ACC112 (cell line): ENCODE measurements at regions not wholly inside any gene's neighbourhood (a gene's known extent, or its start where the extent isn't known, plus 50 kb on each side); places are given as distances from the start of the nearest gene placed in this dataset.

Source experiments
- H2AFZ ChIP-seq: fragments of 200-600 bp; sonication (generic); one replicate; pipeline ENCODE4 v1.6.0; 2017; ENCODE audit warnings: antibody characterized with exemption, low read length; ENCODE audit not compliant: unreplicated experiment
- H3K27ac ChIP-seq: fragments of 200-600 bp; sonication (generic); 2 replicates; pipeline ENCODE4 v1.5.1; 2014; ENCODE audit warnings: low read depth, mild to moderate bottlenecking, antibody characterized with exemption, low read length, moderate library complexity
- H3K27me3 ChIP-seq: fragments of 200-600 bp; sonication (generic); 2 replicates; pipeline ENCODE4 v1.6.1; 2014; ENCODE audit warnings: mild to moderate bottlenecking, antibody characterized with exemption, low read length, moderate library complexity, mixed read lengths; ENCODE audit not compliant: insufficient read depth
- H3K36me3 ChIP-seq: fragments of 200-600 bp; sonication (generic); 2 replicates; pipeline ENCODE4 v1.6.1; 2016; ENCODE audit warnings: mild to moderate bottlenecking, antibody characterized with exemption, low read length, moderate library complexity, mixed read lengths; ENCODE audit not compliant: insufficient read depth
- H3K4me1 ChIP-seq: fragments of 200-600 bp; sonication (generic); one replicate; pipeline ENCODE4 v1.6.1; 2016; ENCODE audit warnings: low read length, mixed read lengths; ENCODE audit not compliant: insufficient read depth, unreplicated experiment, control insufficient read depth
- H3K4me3 ChIP-seq: fragments of 200-600 bp; sonication (generic); 2 replicates; pipeline ENCODE4 v1.5.1; 2014; ENCODE audit warnings: mild to moderate bottlenecking, low read depth, low read length
- H3K79me2 ChIP-seq: fragments of 200-600 bp; sonication (generic); one replicate; pipeline ENCODE4 v1.6.0; 2016; ENCODE audit warnings: low read length; ENCODE audit not compliant: control insufficient read depth, unreplicated experiment, insufficient read depth

DNA sequence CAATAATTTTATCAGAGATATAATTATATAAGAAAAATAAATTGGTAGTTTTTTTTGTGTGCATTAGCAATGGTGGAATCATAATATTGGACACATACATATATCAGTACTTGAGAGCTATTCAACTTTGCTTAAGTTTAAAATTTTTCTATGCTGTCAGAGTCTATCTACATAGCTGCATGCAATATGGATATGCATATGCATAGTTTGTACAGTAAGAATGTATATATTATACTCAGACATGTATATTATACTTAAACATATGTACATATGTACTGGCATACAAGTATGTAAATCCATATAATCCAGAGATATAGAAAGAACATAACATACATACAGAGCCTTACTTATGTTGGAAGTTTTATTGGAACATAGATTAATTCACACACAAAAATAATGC is 1043.2 kb downstream of the EFNB2 start:
- Histone ChIP-seq H3K27me3 (no peaks in the 10 kb centered on the region), H3K79me2 (no peaks in the 10 kb centered on the region), H3K4me1 (no peaks in the 10 kb centered on the region), H3K27ac (no peak overlapping the region), H3K36me3 (no peaks in the 10 kb centered on the region), H3K4me3 (no peak overlapping the region), H2AFZ (no peak overlapping the region)

DNA sequence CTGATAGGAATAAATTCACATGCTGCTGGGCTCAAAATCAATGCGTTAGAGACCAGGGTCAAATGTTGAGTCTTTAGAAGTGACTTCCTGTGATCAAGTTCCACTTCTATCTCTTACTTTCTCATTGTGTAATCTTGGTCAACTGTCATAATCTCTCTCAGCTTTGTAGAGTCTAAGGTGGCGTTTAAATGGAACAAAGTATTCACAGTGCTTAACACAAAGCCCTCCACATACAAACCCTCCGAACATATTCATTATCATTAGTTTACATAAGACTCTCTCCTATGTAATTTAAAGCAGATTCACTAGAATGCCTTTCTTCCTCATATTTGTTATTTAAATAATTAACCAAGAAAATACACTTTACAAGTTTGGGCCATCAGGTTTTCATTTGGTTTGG is 1044.1 kb downstream of the EFNB2 start:
- Histone ChIP-seq H3K36me3 (no peaks in the 10 kb centered on the region), H3K4me1 (no peaks in the 10 kb centered on the region), H3K79me2 (no peaks in the 10 kb centered on the region), H3K27me3 (no peaks in the 10 kb centered on the region), H3K4me3 (no peak overlapping the region), H3K27ac (no peak overlapping the region), H2AFZ (no peak overlapping the region)

DNA sequence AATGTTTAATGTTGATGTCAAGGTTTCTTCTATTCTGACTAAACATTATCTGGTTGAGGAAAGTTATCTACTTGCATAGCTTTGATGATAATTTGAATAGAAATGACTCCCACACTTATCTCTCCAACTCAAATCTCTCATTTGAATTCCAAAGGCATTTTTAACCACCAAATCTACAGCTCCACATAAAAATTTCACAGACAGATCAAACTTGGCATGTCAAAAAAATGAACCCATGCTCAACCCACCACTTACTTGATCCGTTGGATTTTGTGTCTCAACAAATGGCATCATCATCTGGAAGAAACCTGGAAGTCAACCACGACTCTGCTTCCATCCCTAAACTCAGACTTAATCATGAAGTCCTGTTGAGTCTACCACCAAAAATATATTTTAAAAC is 1050.4 kb downstream of the EFNB2 start:
- Histone ChIP-seq H3K27ac (no peak overlapping the region), H3K4me1 (no peaks in the 10 kb centered on the region), H2AFZ (no peak overlapping the region), H3K79me2 (no peaks in the 10 kb centered on the region), H3K27me3 (no peaks in the 10 kb centered on the region), H3K4me3 (no peak overlapping the region), H3K36me3 (no peaks in the 10 kb centered on the region)

DNA sequence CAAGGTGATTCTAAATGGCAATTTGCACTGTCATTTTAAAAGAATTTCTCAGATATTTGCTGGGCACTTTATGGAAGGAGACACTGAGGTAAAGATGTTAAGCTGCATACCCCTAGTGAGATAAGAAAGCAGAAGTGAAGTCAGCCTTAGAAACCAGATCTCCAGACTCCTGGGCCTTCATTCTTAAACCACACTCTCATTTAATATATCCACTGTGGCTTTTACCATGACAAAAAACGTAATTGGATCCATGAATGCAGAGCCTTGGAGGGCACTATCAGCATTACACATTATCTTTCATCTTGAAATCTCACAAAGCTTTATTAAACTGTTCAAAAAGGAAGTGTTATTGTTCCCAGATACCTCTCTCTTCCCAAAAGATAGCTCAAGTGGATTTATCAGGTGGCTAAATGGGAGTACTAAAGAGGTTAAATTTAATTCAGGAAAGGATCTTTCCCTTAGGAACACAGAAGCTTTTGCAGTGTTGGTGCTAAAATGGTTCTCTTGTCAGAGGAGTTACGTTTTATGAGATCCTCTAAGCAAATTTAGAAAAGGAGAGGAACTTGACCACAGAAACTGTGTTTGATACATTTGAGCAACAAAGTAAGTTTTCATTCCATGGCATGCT is 1060.4 kb downstream of the EFNB2 start:
- Histone ChIP-seq H3K4me3 (no peak overlapping the region), H3K36me3 (no peaks in the 10 kb centered on the region), H3K4me1 (no peaks in the 10 kb centered on the region), H3K27ac (no peak overlapping the region), H3K27me3 (no peaks in the 10 kb centered on the region), H2AFZ (no peak overlapping the region), H3K79me2 (no peaks in the 10 kb centered on the region)

DNA sequence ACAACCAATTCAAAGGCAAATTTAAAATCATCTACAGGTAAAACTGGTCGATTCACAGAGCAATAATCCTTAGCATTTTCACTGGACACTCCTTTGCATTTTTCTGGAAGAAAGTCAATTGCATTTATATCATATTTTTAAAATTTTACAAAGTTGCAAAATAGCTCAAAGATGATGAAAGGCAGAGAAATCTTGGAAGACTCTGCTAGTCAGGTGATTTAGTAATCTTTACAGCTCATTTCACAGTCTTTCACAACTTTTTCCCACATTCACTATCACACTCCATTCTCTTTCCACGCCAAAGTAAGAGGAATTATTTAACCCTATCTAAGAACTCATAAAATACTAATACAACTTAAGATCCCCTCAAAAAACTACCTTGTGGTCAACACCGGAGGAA is 1063.8 kb downstream of the EFNB2 start:
- H3K4me1 ChIP-seq = no peaks in the 10 kb centered on the region

DNA sequence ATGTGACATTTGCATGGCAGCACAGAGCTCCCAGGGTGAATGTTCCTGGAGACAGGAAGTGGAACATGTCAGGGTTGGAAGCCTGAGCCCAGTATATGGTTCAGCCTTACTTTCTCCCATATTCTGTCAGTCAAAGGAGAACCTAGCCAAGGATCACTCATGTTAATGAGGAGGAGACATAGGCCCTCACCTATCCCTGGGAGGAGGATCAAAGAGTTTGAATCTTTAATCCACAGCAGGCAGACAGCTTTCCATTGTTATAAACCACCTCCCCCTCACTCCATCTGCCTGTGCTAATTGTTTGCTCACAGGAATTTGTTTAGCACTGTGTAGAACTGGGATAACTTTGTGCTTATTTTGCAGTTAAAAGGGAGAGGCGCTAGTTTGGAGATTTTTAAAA is 1069.1 kb downstream of the EFNB2 start:
- H3K27me3 ChIP-seq = no peaks in the 10 kb centered on the region
- no peak overlapping the region for H3K4me3 ChIP-seq
- H3K27ac ChIP-seq = no peak overlapping the region
- no peak overlapping the region for H2AFZ ChIP-seq
- H3K79me2 ChIP-seq = no peaks in the 10 kb centered on the region
- no peaks in the 10 kb centered on the region for H3K36me3 ChIP-seq
- no peaks in the 10 kb centered on the region for H3K4me1 ChIP-seq

More for the DNA sequence above, 1063.8 kb downstream of the EFNB2 start:
- no peak overlapping the region for H3K27ac ChIP-seq
- no peaks in the 10 kb centered on the region for H3K36me3 ChIP-seq
- H3K4me3 ChIP-seq = no peak overlapping the region
- H3K79me2 ChIP-seq = no peaks in the 10 kb centered on the region
- H3K27me3 ChIP-seq = no peaks in the 10 kb centered on the region
- no peak overlapping the region for H2AFZ ChIP-seq

DNA sequence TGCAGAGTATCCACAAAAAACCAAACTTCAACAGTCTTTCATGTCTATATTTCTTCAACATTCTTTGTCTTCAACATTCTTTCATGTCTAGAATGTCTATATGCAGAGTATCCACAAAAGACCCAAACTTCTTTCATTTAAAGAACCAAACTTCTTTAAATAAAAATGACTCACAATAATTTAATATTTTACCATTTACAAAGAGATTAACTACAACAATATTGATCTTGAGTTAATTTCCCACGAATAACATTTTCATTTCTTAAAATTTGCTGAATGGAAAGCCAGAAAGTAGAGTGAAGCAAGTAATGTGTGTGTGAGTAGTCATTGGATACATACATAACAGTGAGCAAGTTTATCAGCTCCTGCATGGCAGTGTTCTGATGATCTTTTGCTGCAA is 1069.7 kb downstream of the EFNB2 start, which contains the start of gene DAOA:
DAOA (plus strand) TSS at position 301 of the 400 bp plus-strand sequence.
- H3K4me1 ChIP-seq = no peaks in the 10 kb centered on the region
- no peak within 1 kb of the TSS for H2AFZ ChIP-seq
- no peaks in the 10 kb centered on the region for H3K27me3 ChIP-seq
- no peaks in the 10 kb centered on the region for H3K79me2 ChIP-seq
- H3K27ac ChIP-seq = no peak within 1 kb of the TSS
- no peaks in the 10 kb centered on the region for H3K36me3 ChIP-seq
- H3K4me3 ChIP-seq = no peak within 1 kb of the TSS

DNA sequence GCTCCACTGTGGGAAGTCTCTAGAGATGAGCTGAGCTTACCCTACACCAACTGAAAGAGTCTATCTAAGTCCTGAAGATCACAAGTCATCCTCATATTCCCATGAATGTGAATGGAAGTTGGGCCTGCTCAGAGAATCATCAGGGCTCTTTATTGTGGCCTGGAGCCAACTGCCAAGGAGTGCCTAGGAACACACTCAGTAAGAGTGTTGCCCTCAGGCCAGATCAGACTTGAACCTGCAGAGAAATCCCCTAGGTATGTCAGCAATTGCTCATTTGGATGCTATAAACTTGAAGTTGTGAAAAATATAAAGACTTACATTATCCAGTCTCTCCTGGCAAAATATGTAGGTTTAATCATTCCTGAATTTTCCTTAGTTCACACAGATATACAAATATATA is 1070.2 kb downstream of the EFNB2 start:
- Histone ChIP-seq H3K27ac (no peak overlapping the region), H3K79me2 (no peaks in the 10 kb centered on the region), H3K36me3 (no peaks in the 10 kb centered on the region), H3K4me1 (no peaks in the 10 kb centered on the region), H2AFZ (no peak overlapping the region), H3K4me3 (no peak overlapping the region), H3K27me3 (no peaks in the 10 kb centered on the region)

DNA sequence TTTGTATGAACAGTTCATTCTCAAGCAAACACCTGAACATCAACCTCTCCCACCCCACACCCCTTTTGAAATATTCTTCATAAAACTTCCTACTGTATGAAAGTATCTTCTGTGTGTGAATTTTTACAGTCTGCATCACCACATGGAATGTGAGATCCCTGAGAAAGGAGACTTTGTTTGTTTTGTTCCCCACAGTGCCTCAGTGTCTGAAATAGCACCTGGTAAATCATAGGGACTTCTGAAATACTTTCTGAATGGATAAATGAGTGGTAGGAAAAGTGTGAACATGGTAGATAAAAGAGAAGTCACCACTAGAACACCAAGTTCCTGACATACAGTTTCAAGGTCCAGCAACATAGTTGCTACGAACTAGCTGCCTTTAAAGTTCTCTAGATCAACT is 1071.2 kb downstream of the EFNB2 start:
- Histone ChIP-seq H3K79me2 (no peaks in the 10 kb centered on the region), H3K4me1 (no peaks in the 10 kb centered on the region), H2AFZ (no peak overlapping the region), H3K27ac (no peak overlapping the region), H3K36me3 (no peaks in the 10 kb centered on the region), H3K4me3 (no peak overlapping the region), H3K27me3 (no peaks in the 10 kb centered on the region)

DNA sequence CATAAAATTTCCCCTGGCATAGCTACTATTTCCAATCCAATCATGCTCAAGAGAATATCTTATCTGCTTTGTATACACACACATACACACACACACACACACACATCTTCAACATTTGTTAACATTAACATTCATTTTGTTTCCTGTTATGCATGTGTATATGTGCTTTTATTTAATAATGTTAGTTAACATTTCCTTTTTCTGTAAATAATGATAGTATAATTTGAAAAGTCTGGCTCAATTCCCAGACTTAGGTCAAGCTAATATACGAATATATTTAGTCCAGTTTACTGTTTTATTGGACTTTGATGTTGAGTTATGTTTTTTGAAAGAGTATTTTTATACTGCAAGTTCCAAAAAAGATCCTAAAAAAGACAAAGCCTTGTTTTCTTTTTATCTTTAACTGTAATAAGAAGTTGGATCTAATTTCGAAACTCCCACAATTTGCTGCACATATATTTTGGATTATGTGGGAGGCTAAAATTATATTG is 1072.4 kb downstream of the EFNB2 start:
- H3K36me3 ChIP-seq = no peaks in the 10 kb centered on the region
- no peaks in the 10 kb centered on the region for H3K27me3 ChIP-seq
- no peaks in the 10 kb centered on the region for H3K4me1 ChIP-seq
- H2AFZ ChIP-seq = no peak overlapping the region
- H3K4me3 ChIP-seq = no peak overlapping the region
- no peaks in the 10 kb centered on the region for H3K79me2 ChIP-seq
- H3K27ac ChIP-seq = no peak overlapping the region

DNA sequence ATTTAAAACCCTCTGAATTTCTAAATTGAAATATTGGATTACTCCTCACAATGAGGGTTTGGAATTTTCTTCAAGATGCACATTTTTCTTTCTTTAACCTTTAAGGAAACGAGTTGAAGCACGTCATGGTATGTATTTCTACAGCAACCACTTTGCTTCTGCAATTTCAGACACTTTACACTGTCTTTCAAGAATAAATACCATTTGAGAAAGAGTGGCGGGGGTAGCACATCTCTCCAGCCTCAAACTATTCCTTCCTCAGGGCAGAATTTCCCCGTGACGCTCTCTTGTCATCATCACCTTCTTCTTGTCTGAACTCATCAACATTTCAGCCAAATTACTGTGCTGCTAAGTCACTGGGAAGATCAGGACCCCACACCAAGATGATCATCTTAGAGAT is 1073.4 kb downstream of the EFNB2 start:
- Histone ChIP-seq H2AFZ (no peak overlapping the region), H3K4me3 (no peak overlapping the region), H3K27ac (no peak overlapping the region), H3K27me3 (no peaks in the 10 kb centered on the region), H3K4me1 (no peaks in the 10 kb centered on the region), H3K79me2 (no peaks in the 10 kb centered on the region), H3K36me3 (no peaks in the 10 kb centered on the region)
